ENCODE measurements at regions not wholly inside any gene's neighbourhood (a gene's known extent, or its start where the extent isn't known, plus 50 kb on each side); places are given as distances from the start of the nearest gene placed in this dataset.

DNA sequence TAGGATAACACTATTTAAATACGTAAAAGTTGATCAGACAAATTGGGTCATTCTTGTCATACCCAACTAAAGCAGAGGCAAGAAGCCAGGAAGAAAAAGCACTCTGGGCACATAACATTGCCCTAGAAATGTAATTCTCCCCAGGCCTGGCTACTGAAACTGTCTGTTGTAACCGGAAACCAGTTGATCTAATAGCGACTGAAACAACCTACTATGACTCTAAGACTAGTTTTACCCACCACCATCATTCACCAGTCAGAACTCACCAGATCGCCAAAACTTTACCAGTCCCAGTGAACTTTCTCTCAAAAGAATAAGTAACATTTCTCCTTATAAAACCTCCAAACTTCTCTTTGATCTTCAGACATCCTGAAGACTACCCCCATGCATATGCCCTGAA, 99.3 kb upstream of the WWC1 start:
- DNase-seq, result no peak

DNA sequence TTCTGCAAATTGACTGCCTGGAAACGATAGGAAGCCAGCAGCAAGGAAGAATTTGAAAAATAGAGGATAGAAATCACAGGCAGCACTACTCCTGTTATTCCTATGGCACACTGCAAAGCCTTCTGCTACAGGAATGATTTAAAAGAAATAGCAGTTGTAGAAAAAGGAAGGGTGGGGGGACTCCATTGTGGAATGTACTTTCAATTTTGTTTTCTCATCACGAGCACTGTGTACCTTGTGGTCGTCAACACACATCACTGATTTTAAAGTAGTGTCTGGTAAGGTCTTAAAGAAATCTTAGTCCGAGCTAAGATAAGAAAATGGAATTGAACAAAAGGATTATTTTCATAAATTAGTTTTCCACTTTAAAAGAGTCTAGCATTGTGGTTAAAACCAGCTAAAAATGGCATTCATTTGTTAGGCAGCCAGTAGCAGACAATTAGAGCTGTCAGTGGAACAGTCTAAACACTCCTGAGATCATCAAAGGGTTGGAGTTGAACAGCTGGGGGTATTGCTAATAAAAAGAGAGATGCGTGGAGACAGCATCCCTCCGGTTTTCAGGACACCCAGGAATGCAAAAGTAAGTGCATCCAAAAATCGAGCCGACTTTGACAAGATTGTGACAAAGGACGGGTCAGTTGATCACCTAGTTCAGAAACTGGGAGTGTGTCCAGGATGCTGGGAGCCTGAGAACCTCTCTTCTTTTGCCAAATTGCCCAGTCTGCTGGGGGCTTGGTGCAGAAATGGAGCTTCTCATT, 97.8 kb upstream of the WWC1 start:
- no peak for DNase-seq

DNA sequence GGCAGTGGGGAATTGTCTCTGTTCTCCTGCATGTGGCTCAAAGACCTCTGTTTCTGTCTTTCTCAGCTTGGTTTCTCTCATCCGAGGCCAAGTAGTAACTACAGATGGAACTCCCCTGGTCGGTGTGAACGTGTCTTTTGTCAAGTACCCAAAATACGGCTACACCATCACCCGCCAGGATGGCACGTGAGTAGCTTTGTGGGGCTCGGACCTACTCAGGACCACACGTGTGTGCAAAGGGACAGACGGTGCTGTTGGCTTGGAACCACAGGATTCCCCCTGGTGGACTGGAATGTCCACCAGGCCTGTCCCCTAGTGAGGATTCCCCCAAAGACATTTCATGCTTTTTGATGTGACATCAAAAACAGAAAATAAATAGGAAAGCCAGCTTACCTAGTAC, 96.3 kb upstream of the WWC1 start:
- DNase-seq, result no peak

DNA sequence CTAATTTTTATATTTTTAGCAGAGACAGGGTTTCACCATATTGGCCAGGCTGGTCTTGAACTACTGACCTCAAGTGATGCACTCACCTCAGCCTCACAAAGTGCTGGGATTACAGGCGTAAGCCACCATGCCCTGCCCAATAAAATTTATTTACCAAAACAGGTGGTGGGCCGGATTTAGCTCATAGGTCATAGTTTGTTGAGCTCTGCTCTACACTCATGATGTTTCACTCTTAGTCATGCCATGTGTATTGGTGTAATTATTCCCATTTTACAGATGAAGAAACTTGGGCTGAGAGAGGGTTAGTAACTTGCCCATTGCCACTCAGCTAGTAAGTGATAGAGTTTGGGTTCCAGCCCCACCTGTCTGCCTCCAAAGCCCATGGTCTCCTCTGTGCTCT, 93.1 kb upstream of the WWC1 start:
- no peak for DNase-seq

DNA sequence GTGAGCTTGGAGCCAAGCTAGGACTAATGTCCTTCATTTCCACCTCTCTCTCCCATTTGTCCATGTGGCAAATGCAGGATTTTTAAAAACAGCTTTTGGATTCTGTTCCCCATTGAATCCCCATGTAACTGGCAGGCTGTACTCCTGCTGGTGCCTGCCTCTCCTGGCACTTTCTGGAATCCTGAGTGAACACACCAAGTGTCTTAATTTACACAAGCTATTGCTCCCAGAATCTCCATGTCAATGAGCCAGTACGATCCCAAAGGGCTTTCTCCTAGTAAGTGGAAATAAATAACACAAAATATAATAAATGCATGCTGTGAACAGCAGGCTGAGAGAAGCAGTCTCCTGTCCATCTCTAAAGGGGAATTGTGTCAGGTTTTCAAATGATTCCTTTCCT, 88.4 kb upstream of the WWC1 start:
- no peak for DNase-seq

DNA sequence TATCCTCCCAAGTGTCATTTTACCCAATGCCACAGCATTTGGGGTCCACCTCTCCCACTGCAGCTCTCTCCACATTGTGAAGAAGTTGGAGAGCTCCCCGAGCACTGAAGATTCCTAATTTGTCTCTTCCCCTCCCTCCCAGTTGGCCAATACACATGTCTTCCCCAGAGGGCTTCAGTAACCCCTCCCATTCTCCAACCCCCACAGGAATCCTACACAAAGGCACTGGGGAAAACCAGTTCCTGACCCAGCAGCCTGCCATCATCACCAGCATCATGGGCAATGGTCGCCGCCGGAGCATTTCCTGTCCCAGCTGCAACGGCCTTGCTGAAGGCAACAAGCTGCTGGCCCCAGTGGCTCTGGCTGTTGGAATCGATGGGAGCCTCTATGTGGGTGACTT, 87.3 kb upstream of the WWC1 start:
- DNase-seq, result no peak

DNA sequence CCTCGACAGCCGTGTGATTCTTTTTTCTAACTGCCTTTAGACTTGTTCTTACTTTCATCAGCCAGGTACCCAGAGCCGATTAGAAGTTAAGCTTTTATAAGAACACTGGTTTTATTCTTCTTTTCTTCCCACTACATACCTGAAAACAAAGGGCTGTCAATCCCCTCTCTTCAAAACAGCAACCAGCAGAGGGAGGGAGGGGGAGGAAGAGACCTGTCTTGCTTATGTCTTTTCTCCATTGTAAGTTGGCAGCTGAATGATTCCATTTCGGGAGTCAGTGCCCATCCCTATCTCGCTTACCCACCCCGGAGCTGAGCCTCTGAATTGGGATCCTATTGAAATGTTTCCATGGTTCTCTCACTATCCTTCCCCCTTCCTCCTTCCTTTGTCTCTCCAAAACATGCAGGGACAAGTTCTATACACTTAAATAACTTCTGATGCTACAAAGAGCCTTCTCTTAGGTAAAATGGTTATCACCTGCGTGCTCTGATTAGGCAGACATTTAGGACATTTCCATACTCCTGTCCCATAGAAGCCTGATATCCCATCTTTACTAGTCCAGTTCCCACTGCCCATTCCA, 83.9 kb upstream of the WWC1 start:
- DNase-seq, result no peak

DNA sequence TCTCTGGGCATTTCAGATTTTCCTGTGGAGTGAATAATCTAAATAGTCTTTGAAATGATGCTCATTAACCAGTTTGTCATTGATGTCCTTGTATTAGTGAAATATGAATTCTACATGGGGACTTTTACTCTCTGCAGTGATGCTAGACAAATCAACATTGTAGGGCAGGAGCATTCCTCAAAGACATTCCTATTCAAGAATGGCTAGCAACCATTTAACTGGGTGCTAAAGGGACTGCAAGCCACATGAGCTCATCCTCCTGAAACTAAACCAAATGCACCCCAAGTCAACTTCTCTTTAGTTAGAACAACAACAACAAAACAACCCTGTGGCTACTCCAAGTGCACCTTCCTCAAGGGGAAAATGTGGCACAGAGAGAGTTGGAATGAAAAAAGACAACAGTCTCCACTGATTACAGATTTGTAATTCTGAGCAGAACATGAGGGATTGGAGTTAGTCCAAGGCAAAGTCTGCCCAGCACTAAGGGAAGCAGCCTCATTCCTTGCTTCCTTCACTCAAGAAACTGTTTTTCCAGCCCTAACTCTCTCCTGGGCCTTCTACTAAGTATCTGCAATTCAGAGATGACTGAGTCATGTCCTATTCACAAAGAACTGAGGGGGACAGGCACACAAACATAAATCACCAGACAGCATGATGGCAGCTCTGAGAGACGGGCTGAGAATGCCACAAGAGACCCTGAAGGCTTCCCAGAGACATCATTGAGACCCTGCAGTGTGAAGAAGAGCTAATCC, 82.0 kb upstream of the WWC1 start:
- no peak for DNase-seq

DNA sequence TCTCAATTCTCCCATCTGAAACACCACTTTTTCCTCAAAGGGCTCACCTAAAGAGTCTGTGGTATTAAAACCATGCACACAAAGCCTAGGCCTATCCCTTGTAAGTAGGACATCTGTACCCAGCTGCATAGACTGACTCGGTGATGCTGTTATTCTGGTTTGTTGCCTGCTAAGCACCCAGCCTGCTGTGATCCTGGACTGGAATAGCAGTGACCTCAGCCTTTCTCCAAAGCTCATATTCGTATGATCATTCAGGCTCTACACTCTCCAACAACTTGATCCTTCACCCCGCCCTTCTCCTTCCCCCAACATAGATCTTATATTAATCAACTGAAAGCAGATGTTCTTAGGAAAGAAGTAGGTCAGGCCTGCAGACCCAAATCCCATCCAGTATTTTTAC, 81.4 kb upstream of the WWC1 start:
- DNase-seq, result no peak

DNA sequence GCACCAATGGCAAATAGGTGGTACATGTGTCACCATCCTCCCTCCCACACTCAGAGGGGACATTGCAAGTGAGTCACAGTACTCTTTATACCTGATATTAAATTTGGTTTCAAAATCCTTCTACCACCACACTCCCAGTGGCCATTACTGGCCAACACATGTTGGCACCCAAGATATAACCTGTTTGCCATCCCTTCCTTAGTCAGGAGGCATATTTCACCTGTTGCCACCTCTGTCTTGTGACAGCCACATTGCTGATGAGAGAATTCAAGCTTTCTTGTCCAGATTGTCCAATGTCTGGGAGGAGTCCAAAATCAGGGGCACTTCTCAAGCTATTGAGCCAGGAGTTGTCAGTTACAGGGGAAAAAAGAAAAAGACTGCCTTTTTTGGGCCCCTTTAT, 80.2 kb upstream of the WWC1 start:
- DNase-seq, result no peak

DNA sequence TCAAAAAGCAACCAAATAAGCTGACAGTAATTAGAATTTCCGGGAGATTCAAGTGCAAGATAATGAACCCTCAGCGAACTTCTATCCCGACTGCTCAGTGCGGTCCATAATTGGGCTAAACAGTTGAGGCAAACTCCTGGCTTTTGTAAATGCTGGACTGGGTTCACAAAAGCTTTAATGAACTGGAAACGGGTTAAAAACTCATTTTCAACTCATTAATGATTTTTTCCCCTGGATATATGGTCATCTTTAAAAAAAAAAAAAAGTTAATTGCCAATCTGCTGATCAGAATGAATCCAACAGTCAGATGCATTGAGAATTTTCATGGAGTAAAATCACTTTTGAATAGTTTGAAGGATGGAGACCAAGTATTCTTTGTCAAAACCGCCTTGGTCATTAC, 79.5 kb upstream of the WWC1 start:
- DNase-seq, result no peak

DNA sequence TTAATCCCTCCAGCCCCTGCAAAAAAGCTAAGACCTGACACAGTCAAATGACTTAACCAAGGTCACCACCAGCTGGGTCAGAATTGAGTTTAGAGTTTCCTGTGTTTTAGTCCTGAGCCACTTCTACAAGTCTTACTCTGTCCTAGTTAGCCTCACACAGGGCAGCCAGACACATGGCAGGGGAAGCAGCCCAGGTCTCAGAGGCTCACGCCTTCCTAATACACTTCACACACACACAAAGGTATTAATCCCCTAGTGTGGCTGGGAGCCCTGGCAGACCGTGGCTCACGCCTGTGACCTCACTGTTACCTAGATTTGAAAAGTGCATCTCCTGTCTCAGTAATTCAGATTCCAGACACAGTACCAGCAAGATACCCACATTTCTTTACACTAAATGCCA, 77.4 kb upstream of the WWC1 start:
- DNase-seq, result no peak

DNA sequence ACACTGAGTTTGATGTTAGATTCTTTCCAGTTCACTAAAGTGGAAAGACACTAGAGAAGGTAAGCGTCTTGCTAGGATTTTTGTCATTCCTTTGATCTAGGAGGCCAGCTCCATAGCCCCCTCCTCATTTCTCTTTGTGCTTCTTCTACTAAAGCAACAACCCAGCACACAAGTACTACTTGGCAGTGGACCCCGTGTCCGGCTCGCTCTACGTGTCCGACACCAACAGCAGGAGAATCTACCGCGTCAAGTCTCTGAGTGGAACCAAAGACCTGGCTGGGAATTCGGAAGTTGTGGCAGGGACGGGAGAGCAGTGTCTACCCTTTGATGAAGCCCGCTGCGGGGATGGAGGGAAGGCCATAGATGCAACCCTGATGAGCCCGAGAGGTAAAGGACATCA, 76.6 kb upstream of the WWC1 start:
- DNase-seq, result no peak

DNA sequence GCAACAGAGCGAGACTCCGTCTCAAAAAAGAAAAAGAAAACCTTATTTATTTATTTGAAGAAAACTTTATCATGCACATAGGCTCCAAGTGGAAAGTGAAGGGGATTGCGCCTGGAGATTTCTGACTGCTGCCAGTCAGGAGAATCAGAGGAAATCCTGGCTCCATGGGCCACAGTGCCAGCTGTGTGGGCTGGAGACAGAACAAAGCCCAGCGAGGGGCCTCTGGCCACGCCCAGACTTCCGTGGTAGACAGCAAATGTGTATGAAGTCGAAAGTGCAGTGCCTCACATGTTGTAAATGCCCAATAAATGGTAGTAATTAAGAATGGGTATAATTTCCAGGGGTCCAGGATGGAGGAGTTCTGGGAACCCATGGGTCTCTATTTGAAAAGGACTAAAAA, 75.8 kb upstream of the WWC1 start:
- DNase-seq, result no peak

DNA sequence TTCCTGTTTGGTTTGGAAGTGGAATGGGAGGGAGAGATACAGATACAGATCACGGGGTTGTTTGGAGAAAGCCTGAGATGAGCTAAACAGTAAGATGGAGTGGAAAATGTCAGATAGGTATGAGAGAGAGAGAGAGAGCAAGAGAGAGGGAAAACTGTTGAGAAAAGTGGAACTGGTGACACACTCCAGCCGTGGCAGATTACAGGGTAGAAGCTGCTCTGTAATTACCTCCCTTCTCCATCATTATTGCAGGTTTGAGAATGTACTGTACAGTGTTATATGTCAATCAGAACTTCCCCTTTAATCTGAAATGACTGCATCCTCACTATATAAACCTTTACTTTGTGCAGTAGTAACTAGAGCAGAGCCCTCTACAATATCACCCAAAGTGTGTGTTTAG, 74.5 kb upstream of the WWC1 start:
- DNase-seq, result no peak

DNA sequence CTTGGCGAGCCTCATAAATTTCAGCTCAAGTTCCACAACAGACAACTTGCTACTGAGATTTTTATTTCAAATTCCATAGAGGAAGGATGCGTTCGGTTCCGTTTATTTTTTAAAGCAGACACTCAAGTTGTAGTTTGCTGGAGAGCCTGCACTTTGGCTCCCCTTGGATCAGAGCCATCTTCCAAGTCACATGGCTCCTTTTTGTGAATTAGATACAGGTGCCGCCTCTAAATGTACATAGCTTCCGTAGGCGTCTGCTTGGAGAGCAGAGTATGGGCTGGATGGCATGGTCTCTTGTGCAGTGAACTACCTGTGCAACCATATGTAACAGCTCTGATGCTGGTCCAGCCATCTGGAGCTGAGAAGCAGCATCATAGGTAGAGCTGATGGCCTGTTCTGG, 73.9 kb upstream of the WWC1 start:
- DNase-seq, result no peak

DNA sequence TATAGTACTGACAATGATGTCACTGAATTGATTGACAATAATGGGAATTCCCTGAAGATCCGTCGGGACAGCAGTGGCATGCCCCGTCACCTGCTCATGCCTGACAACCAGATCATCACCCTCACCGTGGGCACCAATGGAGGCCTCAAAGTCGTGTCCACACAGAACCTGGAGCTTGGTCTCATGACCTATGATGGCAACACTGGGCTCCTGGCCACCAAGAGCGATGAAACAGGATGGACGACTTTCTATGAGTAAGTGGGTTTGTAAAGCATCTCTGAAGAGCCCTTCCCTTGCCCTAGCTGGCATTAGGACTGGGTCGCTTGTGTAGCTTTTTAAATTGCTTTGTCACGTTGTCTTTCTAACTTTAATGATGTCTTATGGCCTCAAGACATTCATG, 72.7 kb upstream of the WWC1 start:
- DNase-seq, result no peak

DNA sequence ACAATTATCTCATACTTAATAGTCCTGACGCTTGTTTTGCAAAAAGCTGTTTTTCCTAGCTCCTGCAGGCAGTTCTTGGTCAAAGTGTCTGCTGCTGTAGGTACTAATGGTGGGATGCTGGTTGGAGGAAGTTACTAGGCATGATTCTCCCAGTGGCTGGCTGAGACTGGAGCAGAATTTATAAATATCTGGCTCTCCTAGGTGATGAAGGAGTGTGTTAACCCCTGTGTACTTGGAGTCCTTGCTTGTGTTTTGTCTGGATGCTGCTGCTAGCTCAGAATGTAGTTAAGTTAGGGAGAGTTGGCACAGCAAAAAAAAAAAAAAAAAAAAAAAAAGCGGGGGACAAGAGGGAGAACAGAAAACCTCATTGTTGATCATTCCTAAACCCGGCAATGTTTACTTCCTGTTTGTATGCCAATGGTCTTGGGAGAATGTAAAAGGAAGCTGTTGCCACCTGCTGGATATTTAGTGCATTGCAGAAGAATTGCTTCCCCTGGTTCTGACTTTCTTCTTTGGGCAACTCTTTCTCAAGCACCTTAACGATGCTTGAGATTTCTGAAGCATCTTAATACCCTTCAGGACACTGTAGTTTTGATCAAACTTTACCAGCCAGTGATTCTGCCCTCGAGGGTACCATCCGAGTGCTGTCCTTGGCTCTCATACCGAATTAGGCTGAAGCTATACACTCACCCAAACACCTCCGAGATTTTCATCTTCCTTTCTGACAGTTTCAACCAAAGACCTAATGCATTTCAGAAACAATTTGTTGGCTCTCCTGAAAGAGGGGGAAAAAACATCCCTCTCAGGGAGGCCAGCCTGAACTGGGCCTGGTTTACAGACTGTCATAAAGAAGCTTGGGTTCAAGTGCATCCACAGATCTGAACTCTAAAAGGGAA, 71.7 kb upstream of the WWC1 start:
- DNase-seq, result peak in 1 of 5 experiments; percentile 63

DNA sequence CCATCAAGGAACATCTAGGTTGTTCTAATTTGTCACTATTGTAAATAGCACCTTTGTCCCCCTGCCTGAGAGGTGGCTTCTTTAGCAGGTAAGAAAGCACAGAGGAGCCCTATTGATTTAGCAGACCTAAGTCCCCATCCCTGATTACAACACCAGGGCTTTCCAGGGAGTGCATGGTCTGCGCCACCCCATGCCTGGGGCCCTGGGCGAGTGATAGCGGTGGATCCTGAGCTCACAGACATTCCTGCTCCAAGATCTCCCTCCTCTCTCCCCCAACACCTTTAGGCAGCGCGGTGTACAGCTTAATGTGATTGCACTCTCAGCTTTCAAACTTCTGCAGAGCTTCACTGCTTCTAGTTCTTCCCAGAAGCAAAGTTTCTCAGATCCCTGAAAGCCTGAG, 67.4 kb upstream of the WWC1 start:
- no peak for DNase-seq

DNA sequence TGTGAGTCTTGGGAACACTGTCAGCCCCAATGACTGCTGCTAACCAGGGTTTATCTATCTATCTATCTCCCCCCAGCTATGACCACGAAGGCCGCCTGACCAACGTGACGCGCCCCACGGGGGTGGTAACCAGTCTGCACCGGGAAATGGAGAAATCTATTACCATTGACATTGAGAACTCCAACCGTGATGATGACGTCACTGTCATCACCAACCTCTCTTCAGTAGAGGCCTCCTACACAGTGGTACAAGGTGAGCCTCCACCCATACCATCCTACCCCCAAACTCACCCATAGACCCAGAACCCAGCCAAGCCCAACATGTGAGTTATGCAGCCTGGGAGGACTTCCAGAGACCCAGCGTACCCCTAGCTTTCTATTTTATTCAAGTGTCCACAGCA, 65.4 kb upstream of the WWC1 start:
- no peak for DNase-seq

DNA sequence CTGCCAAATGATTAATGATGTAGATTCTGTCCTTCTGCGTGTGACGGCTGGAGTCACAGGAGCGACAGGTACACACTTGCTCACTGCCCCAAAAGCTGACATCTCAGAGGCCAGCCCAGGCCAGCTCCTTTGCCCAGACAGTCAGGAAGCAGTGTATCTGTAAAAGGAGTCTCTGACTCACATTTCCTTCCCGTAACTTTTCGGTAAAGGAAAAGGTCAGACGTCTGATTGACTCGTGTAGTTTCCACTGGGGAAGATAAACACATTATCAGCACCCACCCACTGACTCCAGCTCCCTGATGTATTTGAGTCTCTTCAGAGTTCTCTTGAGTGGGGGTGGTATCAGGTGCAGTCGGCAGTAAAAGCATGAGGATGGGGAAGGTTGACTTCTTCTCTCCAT, 64.4 kb upstream of the WWC1 start:
- no peak for DNase-seq

DNA sequence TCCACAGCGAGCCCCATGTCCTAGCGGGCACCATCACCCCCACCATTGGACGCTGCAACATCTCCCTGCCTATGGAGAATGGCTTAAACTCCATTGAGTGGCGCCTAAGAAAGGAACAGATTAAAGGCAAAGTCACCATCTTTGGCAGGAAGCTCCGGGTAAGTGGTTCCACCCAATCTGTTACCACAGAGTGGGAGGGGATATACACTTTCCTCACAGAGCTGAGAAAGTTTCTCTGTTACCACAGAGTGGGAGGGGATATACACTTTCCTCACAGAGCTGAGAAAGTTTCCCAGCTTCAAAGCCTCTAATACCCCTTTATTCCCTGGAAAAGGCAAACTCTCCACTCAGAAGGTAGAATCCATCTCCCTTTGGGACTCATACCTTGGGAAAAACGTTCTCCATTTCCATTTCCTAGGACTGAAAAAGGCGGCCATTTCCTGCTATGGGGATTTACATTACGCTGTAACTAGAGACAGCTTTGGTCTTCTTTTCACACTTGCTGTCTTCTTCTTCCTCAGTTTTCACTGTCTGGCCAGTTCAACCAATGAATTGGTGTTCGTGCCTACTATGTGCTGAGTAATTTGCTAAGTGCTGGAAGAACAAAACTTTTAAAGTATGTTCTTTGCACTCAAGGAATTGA, 63.4 kb upstream of the WWC1 start:
- peak in 2 of 5 experiments; percentile 28 to 44 for DNase-seq

DNA sequence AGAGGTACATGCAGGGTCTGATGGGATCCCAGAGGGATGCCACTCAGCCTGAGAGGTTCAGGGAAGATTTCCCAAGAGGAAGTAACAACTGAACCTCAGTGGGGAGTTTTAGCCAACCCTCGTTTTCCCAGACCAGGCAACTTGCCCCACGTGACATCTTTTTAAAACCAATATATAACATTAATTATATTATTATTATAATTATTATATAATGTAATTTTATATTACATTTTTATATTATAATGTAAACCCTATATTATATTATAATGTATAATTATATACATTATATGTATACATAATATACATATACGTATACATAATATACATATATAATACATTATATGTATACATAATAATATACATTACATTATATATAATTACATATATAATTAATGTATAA, 62.8 kb upstream of the WWC1 start:
- DNase-seq, result no peak

Data from T-helper 2 cell (primary cell).